GM19468 (cell line): ENCODE measurements at regions not wholly inside any gene's neighbourhood (a gene's known extent, or its start where the extent isn't known, plus 50 kb on each side); places are given as distances from the start of the nearest gene placed in this dataset.

Source experiments
- ATAC-seq: cut with Tn5 transposase; IDR thresholded peaks from one replicate; pipeline ENCODE4 v1.9.1; 2021; ENCODE audit warnings: mild to moderate bottlenecking, moderate library complexity, moderate number of reproducible peaks; ENCODE audit not compliant: unreplicated experiment; ENCODE audit errors: extremely low read depth

- ATAC-seq = no peak
These were observed 375.0 kb upstream of the RUNX1 start for GRCh38 chr21:35424122-35424521.

GRCh38 chr21:35423709-35424108, 374.6 kb upstream of the RUNX1 start:
- ATAC-seq = no peak

- no peak for ATAC-seq
These were observed 372.9 kb upstream of the RUNX1 start for GRCh38 chr21:35422011-35422410.

GRCh38 chr21:35421221-35421620, 372.1 kb upstream of the RUNX1 start:
- ATAC-seq = no peak

GRCh38 chr21:35420656-35421055, 371.6 kb upstream of the RUNX1 start:
- no peak for ATAC-seq

GRCh38 chr21:35417762-35418161, 368.7 kb upstream of the RUNX1 start:
- ATAC-seq = no peak

GRCh38 chr21:35416866-35417489, 367.9 kb upstream of the RUNX1 start:
- ATAC-seq = no peak

- ATAC-seq = no peak
These were observed 365.5 kb upstream of the RUNX1 start for GRCh38 chr21:35414507-35415139.

- ATAC-seq = no peak
These were observed 365.0 kb upstream of the RUNX1 start for GRCh38 chr21:35414056-35414455.

- ATAC-seq = no peak
These were observed 363.1 kb upstream of the RUNX1 start for GRCh38 chr21:35412231-35412630.

- ATAC-seq = no peak
These were observed 362.3 kb upstream of the RUNX1 start for GRCh38 chr21:35411434-35411833.

- no peak for ATAC-seq
These were observed 361.6 kb upstream of the RUNX1 start for GRCh38 chr21:35410656-35411055.

- ATAC-seq = no peak
These were observed 361.0 kb upstream of the RUNX1 start for GRCh38 chr21:35410123-35410522.

GRCh38 chr21:35408401-35408800, 359.3 kb upstream of the RUNX1 start:
- ATAC-seq = no peak

GRCh38 chr21:35406635-35407034, 357.5 kb upstream of the RUNX1 start:
- no peak for ATAC-seq

- ATAC-seq = no peak
These were observed 356.9 kb upstream of the RUNX1 start for GRCh38 chr21:35405981-35406380.

GRCh38 chr21:35404247-35404646, 355.1 kb upstream of the RUNX1 start:
- ATAC-seq = no peak

- ATAC-seq = no peak
These were observed 353.0 kb upstream of the RUNX1 start for GRCh38 chr21:35402061-35402460.

- ATAC-seq = no peak
These were observed 352.4 kb upstream of the RUNX1 start for GRCh38 chr21:35401476-35401875.

- no peak for ATAC-seq
These were observed 351.3 kb upstream of the RUNX1 start for GRCh38 chr21:35400233-35400939.

- ATAC-seq = no peak
These were observed 350.6 kb upstream of the RUNX1 start for GRCh38 chr21:35399706-35400105.
